GM23338 (cell line): ENCODE measurements at regions not wholly inside any gene's neighbourhood (a gene's known extent, or its start where the extent isn't known, plus 50 kb on each side); places are given as distances from the start of the nearest gene placed in this dataset.

Experiments
- ATAC-seq: fragments of 200-7000 bp; cut with Tn5 transposase; 3 replicates; pipeline ENCODE4 v1.9.1; 2020
- DNase-seq: peaks from one replicate; pipeline ENCODE4 v3.0.0-alpha.2; 2015; ENCODE audit warnings: low spot score
- H2AFZ ChIP-seq: fragments of 200-600 bp; sonication (generic); 2 replicates; pipeline ENCODE4 v1.8.0; 2016; ENCODE audit warnings: antibody characterized with exemption, mild to moderate bottlenecking, moderate library complexity
- H3F3A ChIP-seq: fragments of 200-600 bp; sonication (generic); replicated peaks from 2 replicates; pipeline ENCODE4 v1.8.0; 2017; ENCODE audit warnings: antibody characterized with exemption, mixed run types, low read depth
- H3K27ac ChIP-seq: fragments of 200-600 bp; sonication (generic); 2 replicates; pipeline ENCODE4 v1.6.1; 2016; ENCODE audit warnings: low read depth
- H3K27me3 ChIP-seq: fragments of 200-600 bp; sonication (generic); 2 replicates; pipeline ENCODE4 v1.8.0; 2016; ENCODE audit warnings: mild to moderate bottlenecking, mixed run types, moderate library complexity; ENCODE audit not compliant: insufficient read depth
- H3K36me3 ChIP-seq: fragments of 200-600 bp; sonication (generic); 2 replicates; pipeline ENCODE4 v1.8.0; 2016; ENCODE audit warnings: mild to moderate bottlenecking; ENCODE audit not compliant: insufficient read depth
- H3K4me1 ChIP-seq: fragments of 200-600 bp; sonication (generic); 2 replicates; pipeline ENCODE4 v1.8.0; 2016; ENCODE audit warnings: mild to moderate bottlenecking, moderate library complexity; ENCODE audit not compliant: insufficient read depth
- H3K4me2 ChIP-seq: fragments of 200-600 bp; sonication (generic); 2 replicates; pipeline ENCODE4 v1.7.1; 2017; ENCODE audit warnings: mixed run types
- H3K4me3 ChIP-seq: fragments of 200-600 bp; sonication (generic); 2 replicates; pipeline ENCODE4 v1.6.1; 2016; ENCODE audit warnings: mixed run types
- H3K79me2 ChIP-seq: fragments of 200-600 bp; sonication (generic); replicated peaks from 2 replicates; pipeline ENCODE4 v1.8.0; 2017; ENCODE audit warnings: mild to moderate bottlenecking; ENCODE audit not compliant: insufficient read depth
- H3K9me2 ChIP-seq: fragments of 200-600 bp; sonication (generic); 2 replicates; pipeline ENCODE4 v1.8.0; 2017; ENCODE audit not compliant: insufficient read depth
- H4K20me1 ChIP-seq: fragments of 200-600 bp; sonication (generic); replicated peaks from 2 replicates; pipeline ENCODE4 v1.8.0; 2017; ENCODE audit warnings: mild to moderate bottlenecking; ENCODE audit not compliant: insufficient read depth
- H3K27ac Mint-ChIP-seq: 2 replicates; pipeline ENCODE4 v1.8.0; 2020; ENCODE audit warnings: inconsistent platforms, mild to moderate bottlenecking, moderate library complexity, mixed read lengths
- H3K27me3 Mint-ChIP-seq: 3 replicates; pipeline ENCODE4 v1.8.0; 2022; ENCODE audit warnings: low read depth, mild to moderate bottlenecking, moderate library complexity, mixed read lengths, inconsistent platforms; ENCODE audit not compliant: insufficient read depth, poor library complexity
- H3K36me3 Mint-ChIP-seq: 3 replicates; pipeline ENCODE4 v1.8.0; 2021; ENCODE audit warnings: low read depth, mild to moderate bottlenecking, inconsistent platforms, moderate library complexity, mixed read lengths
- H3K4me1 Mint-ChIP-seq: 3 replicates; pipeline ENCODE4 v1.8.0; 2020; ENCODE audit warnings: mild to moderate bottlenecking, inconsistent platforms, mixed read lengths
- H3K4me3 Mint-ChIP-seq: 3 replicates; pipeline ENCODE4 v1.8.0; 2021; ENCODE audit warnings: moderate library complexity, mild to moderate bottlenecking, inconsistent platforms, mixed read lengths
- H3K9me3 Mint-ChIP-seq: 3 replicates; pipeline ENCODE4 v1.8.0; 2020; ENCODE audit warnings: moderate library complexity, mild to moderate bottlenecking, inconsistent platforms, mixed read lengths
- TF ChIP-seq, protein P1 (sequence below): fragments of 250-450 bp; sonication (Bioruptor Pico); IDR thresholded peaks from 2 replicates; pipeline ENCODE4 v1.5.0; 2020; ENCODE audit warnings: mild to moderate bottlenecking, moderate library complexity
- TF ChIP-seq, protein P2 (sequence below): IDR thresholded peaks from one replicate; pipeline ENCODE4 v1.6.1; 2018; ENCODE audit warnings: antibody characterized with exemption; ENCODE audit not compliant: unreplicated experiment
- TF ChIP-seq, protein P3 (sequence below), 2 experiments: fragments of 200-600 bp in 1 of 2; sonication (generic) in 1 of 2; conservative IDR thresholded peaks; 2 replicates each; pipeline versions ENCODE4 v1.5.1 to v1.6.1; 2016 to 2017; ENCODE audit warnings: antibody characterized with exemption in 2 of 2, low read depth in 2 of 2, mild to moderate bottlenecking in 2 of 2, moderate library complexity in 1 of 2
- TF ChIP-seq, protein P4 (sequence below): IDR thresholded peaks from 2 replicates; pipeline ENCODE4 v1.6.1; 2016; ENCODE audit warnings: antibody characterized with exemption

DNA sequence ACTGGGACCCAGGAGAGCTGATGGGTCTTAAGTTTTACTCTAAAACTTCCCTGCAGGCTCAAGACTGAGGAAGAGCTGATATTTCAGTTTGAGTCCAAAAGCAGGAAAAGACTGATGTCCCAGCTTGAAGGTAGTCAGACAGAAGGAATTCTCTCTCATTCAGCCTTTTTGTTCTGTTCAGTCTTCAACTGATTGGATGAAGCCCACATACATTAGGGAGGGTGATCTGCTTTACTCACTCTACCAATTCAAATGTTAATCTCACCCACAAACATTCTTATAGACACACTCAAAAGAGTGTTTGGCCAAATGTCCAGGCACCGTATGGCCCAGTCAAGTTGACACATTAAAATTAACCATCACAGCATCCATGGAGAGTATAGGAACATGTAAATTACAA, 173.5 kb downstream of the KCNRG start (continued):
- TF ChIP-seq, protein P1, sequence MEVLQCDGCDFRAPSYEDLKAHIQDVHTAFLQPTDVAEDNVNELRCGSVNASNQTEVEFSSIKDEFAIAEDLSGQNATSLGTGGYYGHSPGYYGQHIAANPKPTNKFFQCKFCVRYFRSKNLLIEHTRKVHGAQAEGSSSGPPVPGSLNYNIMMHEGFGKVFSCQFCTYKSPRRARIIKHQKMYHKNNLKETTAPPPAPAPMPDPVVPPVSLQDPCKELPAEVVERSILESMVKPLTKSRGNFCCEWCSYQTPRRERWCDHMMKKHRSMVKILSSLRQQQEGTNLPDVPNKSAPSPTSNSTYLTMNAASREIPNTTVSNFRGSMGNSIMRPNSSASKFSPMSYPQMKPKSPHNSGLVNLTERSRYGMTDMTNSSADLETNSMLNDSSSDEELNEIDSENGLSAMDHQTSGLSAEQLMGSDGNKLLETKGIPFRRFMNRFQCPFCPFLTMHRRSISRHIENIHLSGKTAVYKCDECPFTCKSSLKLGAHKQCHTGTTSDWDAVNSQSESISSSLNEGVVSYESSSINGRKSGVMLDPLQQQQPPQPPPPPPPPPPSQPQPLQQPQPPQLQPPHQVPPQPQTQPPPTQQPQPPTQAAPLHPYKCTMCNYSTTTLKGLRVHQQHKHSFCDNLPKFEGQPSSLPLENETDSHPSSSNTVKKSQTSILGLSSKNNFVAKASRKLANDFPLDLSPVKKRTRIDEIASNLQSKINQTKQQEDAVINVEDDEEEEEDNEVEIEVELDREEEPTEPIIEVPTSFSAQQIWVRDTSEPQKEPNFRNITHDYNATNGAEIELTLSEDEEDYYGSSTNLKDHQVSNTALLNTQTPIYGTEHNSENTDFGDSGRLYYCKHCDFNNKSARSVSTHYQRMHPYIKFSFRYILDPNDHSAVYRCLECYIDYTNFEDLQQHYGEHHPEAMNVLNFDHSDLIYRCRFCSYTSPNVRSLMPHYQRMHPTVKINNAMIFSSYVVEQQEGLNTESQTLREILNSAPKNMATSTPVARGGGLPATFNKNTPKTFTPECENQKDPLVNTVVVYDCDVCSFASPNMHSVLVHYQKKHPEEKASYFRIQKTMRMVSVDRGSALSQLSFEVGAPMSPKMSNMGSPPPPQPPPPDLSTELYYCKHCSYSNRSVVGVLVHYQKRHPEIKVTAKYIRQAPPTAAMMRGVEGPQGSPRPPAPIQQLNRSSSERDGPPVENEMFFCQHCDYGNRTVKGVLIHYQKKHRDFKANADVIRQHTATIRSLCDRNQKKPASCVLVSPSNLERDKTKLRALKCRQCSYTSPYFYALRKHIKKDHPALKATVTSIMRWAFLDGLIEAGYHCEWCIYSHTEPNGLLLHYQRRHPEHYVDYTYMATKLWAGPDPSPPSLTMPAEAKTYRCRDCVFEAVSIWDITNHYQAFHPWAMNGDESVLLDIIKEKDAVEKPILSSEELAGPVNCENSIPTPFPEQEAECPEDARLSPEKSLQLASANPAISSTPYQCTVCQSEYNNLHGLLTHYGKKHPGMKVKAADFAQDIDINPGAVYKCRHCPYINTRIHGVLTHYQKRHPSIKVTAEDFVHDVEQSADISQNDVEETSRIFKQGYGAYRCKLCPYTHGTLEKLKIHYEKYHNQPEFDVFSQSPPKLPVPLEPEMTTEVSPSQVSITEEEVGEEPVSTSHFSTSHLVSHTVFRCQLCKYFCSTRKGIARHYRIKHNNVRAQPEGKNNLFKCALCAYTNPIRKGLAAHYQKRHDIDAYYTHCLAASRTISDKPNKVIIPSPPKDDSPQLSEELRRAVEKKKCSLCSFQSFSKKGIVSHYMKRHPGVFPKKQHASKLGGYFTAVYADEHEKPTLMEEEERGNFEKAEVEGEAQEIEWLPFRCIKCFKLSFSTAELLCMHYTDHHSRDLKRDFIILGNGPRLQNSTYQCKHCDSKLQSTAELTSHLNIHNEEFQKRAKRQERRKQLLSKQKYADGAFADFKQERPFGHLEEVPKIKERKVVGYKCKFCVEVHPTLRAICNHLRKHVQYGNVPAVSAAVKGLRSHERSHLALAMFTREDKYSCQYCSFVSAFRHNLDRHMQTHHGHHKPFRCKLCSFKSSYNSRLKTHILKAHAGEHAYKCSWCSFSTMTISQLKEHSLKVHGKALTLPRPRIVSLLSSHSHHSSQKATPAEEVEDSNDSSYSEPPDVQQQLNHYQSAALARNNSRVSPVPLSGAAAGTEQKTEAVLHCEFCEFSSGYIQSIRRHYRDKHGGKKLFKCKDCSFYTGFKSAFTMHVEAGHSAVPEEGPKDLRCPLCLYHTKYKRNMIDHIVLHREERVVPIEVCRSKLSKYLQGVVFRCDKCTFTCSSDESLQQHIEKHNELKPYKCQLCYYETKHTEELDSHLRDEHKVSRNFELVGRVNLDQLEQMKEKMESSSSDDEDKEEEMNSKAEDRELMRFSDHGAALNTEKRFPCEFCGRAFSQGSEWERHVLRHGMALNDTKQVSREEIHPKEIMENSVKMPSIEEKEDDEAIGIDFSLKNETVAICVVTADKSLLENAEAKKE (CRISPR knock-in tag) = no peak
- TF ChIP-seq, protein P2, sequence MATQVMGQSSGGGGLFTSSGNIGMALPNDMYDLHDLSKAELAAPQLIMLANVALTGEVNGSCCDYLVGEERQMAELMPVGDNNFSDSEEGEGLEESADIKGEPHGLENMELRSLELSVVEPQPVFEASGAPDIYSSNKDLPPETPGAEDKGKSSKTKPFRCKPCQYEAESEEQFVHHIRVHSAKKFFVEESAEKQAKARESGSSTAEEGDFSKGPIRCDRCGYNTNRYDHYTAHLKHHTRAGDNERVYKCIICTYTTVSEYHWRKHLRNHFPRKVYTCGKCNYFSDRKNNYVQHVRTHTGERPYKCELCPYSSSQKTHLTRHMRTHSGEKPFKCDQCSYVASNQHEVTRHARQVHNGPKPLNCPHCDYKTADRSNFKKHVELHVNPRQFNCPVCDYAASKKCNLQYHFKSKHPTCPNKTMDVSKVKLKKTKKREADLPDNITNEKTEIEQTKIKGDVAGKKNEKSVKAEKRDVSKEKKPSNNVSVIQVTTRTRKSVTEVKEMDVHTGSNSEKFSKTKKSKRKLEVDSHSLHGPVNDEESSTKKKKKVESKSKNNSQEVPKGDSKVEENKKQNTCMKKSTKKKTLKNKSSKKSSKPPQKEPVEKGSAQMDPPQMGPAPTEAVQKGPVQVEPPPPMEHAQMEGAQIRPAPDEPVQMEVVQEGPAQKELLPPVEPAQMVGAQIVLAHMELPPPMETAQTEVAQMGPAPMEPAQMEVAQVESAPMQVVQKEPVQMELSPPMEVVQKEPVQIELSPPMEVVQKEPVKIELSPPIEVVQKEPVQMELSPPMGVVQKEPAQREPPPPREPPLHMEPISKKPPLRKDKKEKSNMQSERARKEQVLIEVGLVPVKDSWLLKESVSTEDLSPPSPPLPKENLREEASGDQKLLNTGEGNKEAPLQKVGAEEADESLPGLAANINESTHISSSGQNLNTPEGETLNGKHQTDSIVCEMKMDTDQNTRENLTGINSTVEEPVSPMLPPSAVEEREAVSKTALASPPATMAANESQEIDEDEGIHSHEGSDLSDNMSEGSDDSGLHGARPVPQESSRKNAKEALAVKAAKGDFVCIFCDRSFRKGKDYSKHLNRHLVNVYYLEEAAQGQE = no peak

DNA sequence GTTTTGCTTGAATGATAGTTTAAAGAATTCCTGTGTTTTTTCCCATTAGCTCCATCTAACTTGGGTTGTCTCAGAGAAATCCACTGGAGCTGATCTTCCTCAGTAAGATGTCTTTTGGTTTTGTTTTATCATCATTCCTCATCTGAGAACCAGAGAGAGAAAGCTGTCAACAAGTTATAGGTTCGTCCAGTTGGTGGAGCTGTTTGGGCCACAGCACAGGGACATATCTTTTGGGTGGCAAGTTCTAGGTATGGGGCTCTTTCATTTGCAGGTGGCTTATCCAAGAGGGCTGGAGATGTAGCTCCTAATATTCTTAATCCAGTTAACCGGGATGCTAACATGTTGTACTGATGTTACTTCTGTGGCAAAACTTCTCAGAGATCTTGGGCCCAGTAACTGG, 174.2 kb downstream of the KCNRG start:
- Histone ChIP-seq H3K27ac (no peak overlapping the region), H3K79me2 (peaks cover 10% of the 10 kb centered on the region), H3K4me2 (no peak overlapping the region), H3K4me1 (peaks cover 8% of the 10 kb centered on the region; the same call in 1 of the 2 replicates), H3K9me2 (peaks cover 8% of the 10 kb centered on the region; the same call in 1 of the 2 replicates), H2AFZ (no peak overlapping the region), H3K27me3 (no peaks in the 10 kb centered on the region), H3F3A (no peaks in the 10 kb centered on the region), H3K4me3 (no peak overlapping the region), H4K20me1 (peaks cover 4% of the 10 kb centered on the region; the same call in 1 of the 2 replicates), H3K36me3 (no peaks in the 10 kb centered on the region)
- Mint-ChIP-seq H3K36me3 (peaks cover 14% of the 10 kb centered on the region), H3K4me1 (peaks cover 19% of the 10 kb centered on the region), H3K4me3 (no peak overlapping the region), H3K27me3 (no peaks in the 10 kb centered on the region), H3K9me3 (peaks cover 12% of the 10 kb centered on the region; the same call in 2 of the 3 replicates), H3K27ac (no peak overlapping the region)
- TF ChIP-seq, protein P3, sequence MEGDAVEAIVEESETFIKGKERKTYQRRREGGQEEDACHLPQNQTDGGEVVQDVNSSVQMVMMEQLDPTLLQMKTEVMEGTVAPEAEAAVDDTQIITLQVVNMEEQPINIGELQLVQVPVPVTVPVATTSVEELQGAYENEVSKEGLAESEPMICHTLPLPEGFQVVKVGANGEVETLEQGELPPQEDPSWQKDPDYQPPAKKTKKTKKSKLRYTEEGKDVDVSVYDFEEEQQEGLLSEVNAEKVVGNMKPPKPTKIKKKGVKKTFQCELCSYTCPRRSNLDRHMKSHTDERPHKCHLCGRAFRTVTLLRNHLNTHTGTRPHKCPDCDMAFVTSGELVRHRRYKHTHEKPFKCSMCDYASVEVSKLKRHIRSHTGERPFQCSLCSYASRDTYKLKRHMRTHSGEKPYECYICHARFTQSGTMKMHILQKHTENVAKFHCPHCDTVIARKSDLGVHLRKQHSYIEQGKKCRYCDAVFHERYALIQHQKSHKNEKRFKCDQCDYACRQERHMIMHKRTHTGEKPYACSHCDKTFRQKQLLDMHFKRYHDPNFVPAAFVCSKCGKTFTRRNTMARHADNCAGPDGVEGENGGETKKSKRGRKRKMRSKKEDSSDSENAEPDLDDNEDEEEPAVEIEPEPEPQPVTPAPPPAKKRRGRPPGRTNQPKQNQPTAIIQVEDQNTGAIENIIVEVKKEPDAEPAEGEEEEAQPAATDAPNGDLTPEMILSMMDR (conservative IDR thresholded peaks at IDR 0.05; ENCODE audit: low read depth in 2 of 2) = peak; percentile 60 to 67
- TF ChIP-seq, protein P4, sequence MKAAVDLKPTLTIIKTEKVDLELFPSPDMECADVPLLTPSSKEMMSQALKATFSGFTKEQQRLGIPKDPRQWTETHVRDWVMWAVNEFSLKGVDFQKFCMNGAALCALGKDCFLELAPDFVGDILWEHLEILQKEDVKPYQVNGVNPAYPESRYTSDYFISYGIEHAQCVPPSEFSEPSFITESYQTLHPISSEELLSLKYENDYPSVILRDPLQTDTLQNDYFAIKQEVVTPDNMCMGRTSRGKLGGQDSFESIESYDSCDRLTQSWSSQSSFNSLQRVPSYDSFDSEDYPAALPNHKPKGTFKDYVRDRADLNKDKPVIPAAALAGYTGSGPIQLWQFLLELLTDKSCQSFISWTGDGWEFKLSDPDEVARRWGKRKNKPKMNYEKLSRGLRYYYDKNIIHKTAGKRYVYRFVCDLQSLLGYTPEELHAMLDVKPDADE = no peak
- DNase-seq = peak; percentile 33
- peak; percentile 39; the same call in 1 of the 3 replicates for ATAC-seq
